Progenitor cell of endocrine pancreas (in vitro differentiated cells): ENCODE measurements at regions not wholly inside any gene's neighbourhood (a gene's known extent, or its start where the extent isn't known, plus 50 kb on each side); places are given as distances from the start of the nearest gene placed in this dataset.

Experiments used
- DNase-seq: peaks from one replicate; pipeline ENCODE4 v3.0.0; 2021; ENCODE audit warnings: low spot score; ENCODE audit not compliant: unreplicated experiment
- H3K27ac Mint-ChIP-seq: 2 replicates; pipeline ENCODE4 v1.8.0; 2021; ENCODE audit warnings: mild to moderate bottlenecking, moderate library complexity, mixed read lengths
- H3K27me3 Mint-ChIP-seq: 2 replicates; pipeline ENCODE4 v1.8.0; 2021; ENCODE audit warnings: mixed read lengths
- H3K36me3 Mint-ChIP-seq: 2 replicates; pipeline ENCODE4 v1.8.0; 2022; ENCODE audit warnings: mixed read lengths; ENCODE audit not compliant: insufficient read depth
- H3K4me1 Mint-ChIP-seq: 2 replicates; pipeline ENCODE4 v1.8.0; 2021; ENCODE audit warnings: low read depth, mixed read lengths
- H3K4me3 Mint-ChIP-seq: 2 replicates; pipeline ENCODE4 v1.8.0; 2021; ENCODE audit warnings: low read depth, mild to moderate bottlenecking, moderate library complexity, mixed read lengths
- H3K9me3 Mint-ChIP-seq: 2 replicates; pipeline ENCODE4 v1.8.0; 2021; ENCODE audit warnings: low read depth, mixed read lengths
- TF ChIP-seq, protein P1 (sequence below): fragments of 200-600 bp; sonication (generic); IDR thresholded peaks from one replicate; pipeline ENCODE4 v1.5.0; 2021; ENCODE audit warnings: antibody characterized with exemption, mild to moderate bottlenecking; ENCODE audit not compliant: unreplicated experiment

DNA sequence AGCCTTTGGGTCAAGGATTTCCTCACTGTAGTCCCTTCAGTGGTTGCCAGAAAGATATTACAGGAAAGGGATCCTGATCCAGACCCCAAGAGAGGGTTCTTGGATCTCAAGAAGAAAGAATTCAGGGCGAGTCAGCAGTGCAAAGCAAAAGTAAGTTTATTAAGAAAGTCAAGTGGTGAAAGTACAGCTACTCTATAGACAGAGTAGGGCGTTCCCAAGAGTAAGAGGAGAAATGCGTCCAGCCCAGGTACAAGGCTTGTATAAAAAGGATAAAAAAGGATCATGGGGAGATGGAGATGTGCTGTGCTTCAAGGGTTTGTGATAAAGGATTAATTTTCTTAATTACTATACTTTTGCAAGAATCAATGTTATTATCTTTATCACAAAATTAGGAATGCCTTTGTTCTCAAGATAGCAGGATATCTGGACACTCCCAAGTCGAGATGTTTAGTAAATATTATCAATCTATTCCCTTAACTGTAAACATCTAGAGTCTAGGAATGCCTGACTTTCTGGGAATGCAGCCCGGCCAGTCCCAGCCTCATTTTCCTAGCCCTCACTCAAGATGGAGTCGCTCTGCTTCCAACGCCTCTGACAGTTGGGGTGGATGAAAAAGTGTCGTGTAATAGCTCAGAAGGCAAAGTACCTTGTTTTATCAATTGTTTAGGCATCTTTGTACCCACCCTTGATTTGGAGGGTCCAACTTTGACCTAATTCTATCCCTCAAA, 360.7 kb downstream of the GPM6A start:
- Mint-ChIP-seq H3K27ac (peak overlapping the region; percentile 13), H3K9me3 (peaks cover 8% of the 10 kb centered on the region), H3K4me1 (peaks cover 2% of the 10 kb centered on the region), H3K27me3 (no peaks in the 10 kb centered on the region), H3K4me3 (no peak overlapping the region), H3K36me3 (no peaks in the 10 kb centered on the region)
- TF ChIP-seq, protein P1, sequence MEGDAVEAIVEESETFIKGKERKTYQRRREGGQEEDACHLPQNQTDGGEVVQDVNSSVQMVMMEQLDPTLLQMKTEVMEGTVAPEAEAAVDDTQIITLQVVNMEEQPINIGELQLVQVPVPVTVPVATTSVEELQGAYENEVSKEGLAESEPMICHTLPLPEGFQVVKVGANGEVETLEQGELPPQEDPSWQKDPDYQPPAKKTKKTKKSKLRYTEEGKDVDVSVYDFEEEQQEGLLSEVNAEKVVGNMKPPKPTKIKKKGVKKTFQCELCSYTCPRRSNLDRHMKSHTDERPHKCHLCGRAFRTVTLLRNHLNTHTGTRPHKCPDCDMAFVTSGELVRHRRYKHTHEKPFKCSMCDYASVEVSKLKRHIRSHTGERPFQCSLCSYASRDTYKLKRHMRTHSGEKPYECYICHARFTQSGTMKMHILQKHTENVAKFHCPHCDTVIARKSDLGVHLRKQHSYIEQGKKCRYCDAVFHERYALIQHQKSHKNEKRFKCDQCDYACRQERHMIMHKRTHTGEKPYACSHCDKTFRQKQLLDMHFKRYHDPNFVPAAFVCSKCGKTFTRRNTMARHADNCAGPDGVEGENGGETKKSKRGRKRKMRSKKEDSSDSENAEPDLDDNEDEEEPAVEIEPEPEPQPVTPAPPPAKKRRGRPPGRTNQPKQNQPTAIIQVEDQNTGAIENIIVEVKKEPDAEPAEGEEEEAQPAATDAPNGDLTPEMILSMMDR = no peak
- DNase-seq = no peak

DNA sequence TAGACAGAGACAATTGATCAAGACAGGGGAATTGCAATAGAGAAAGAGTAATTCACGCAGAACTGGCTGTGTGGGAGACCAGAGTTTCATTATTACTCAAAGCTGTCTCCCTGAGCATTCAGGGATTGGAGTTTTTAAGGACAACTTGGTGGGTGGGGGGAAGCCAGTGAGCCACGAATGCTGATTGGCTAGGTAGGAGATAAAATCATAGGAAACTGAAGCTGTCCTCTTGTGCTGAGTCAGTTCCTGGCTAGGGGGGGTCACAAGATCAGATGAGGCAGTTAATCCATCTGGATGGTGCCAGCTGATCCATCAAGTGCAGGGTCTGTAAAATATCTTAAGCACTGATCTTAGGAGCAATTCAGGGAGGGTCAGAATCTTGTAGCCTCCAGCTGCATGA, 358.6 kb downstream of the GPM6A start:
- DNase-seq = no peak
- TF ChIP-seq, protein P1 = no peak
- Mint-ChIP-seq H3K9me3 (peaks cover 8% of the 10 kb centered on the region), H3K27ac (no peak overlapping the region), H3K27me3 (no peaks in the 10 kb centered on the region), H3K4me1 (no peaks in the 10 kb centered on the region), H3K36me3 (no peaks in the 10 kb centered on the region), H3K4me3 (no peak overlapping the region)

DNA sequence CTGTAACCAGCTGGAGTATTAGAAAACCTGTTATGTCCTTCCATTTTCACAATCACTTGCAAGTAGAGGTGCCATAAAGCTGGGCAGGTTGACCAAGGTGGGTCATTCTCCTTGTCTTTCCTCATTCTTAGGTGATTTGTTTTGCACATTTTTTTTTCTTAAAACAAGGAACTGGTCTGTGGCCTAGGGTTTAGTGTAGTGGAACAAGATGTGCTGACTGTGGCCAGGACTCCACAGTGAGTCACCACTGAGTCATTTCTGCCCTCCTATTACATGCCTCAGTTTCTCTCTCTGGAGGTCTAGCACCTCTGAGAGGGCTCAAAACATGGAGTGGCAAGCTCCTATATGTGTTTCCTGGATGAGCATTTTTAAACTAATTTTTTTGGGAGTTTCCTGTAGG, 355.9 kb downstream of the GPM6A start:
- DNase-seq = no peak
- Mint-ChIP-seq H3K9me3 (peaks cover 8% of the 10 kb centered on the region), H3K27me3 (no peaks in the 10 kb centered on the region), H3K4me3 (no peak overlapping the region), H3K27ac (no peak overlapping the region), H3K36me3 (no peaks in the 10 kb centered on the region), H3K4me1 (no peaks in the 10 kb centered on the region)
- TF ChIP-seq, protein P1 = no peak

DNA sequence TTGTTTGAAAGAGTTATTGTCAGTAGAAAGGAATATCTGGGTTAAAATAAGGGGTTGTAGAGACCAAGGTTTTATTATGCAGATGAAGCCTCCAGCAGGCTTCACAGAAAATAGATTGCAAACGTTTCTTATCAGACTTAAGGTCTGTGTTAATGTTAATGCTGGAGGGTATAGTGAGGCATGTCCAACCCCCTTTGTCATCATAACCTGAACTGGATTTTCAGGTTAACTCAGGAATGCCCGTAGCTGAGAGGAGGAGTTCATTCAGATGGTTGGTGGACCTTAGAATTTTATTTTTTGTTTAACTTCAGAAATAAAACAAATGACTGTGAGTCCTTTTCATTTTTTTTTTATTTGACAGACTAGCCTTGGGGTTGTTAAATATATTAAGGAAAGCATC, 354.1 kb downstream of the GPM6A start:
- DNase-seq = no peak
- no peak overlapping the region for H3K27ac Mint-ChIP-seq
- TF ChIP-seq, protein P1 = no peak
- H3K4me3 Mint-ChIP-seq = no peak overlapping the region
- no peaks in the 10 kb centered on the region for H3K27me3 Mint-ChIP-seq
- H3K9me3 Mint-ChIP-seq = peaks cover 8% of the 10 kb centered on the region
- no peaks in the 10 kb centered on the region for H3K36me3 Mint-ChIP-seq
- no peaks in the 10 kb centered on the region for H3K4me1 Mint-ChIP-seq

DNA sequence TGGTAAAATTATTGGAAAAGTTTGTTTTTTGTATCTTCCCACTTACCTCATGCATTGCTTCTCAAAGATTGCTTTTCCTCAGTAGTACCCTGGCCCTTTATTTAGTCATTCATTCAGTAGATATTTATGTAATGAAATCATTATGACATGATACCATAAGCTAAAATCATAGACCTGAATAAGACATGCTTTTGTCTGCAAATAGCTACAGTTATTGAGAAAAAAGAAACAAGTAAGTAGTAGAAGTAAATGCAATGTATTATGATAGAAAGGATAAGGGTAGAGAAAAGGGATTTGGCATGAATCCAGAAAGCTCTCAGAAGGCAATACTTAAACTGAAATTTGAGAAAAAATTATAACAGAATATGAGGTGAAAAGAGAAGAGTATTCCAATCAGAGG, 352.5 kb downstream of the GPM6A start:
- no peaks in the 10 kb centered on the region for H3K4me1 Mint-ChIP-seq
- no peak overlapping the region for H3K4me3 Mint-ChIP-seq
- TF ChIP-seq, protein P1 = no peak
- peaks cover 4% of the 10 kb centered on the region for H3K9me3 Mint-ChIP-seq
- H3K27me3 Mint-ChIP-seq = no peaks in the 10 kb centered on the region
- no peaks in the 10 kb centered on the region for H3K36me3 Mint-ChIP-seq
- DNase-seq = no peak
- no peak overlapping the region for H3K27ac Mint-ChIP-seq
